H1 (cell line): ENCODE measurements at regions not wholly inside any gene's neighbourhood (a gene's known extent, or its start where the extent isn't known, plus 50 kb on each side); places are given as distances from the start of the nearest gene placed in this dataset.

ENCODE experiments used
- BACH1 ChIP-seq: IDR thresholded peaks from 2 replicates; pipeline ENCODE4 v1.6.1; 2012; ENCODE audit warnings: low read length, improper control_type of control experiment
- BRCA1 ChIP-seq: IDR thresholded peaks from 2 replicates; pipeline ENCODE4 v1.6.1; 2012; ENCODE audit warnings: low read depth, low read length, improper control_type of control experiment
- KDM5A ChIP-seq: fragments of 200-600 bp; IDR thresholded peaks from 2 replicates; pipeline ENCODE4 v1.7.1; 2012; ENCODE audit warnings: mild to moderate bottlenecking, low read length, inconsistent platforms, mixed read lengths
- RFX5 ChIP-seq: IDR thresholded peaks from 2 replicates; pipeline ENCODE4 v1.6.1; 2011; ENCODE audit warnings: low read depth, low read length, improper control_type of control experiment, borderline replicate concordance
- SP1 ChIP-seq: IDR thresholded peaks from 2 replicates; pipeline ENCODE4 v1.6.1; 2011; ENCODE audit warnings: low read depth, low read length
- SRF ChIP-seq: IDR thresholded peaks from 2 replicates; pipeline ENCODE4 v1.6.1; 2011; ENCODE audit warnings: mild to moderate bottlenecking, low read depth, low read length, moderate library complexity

- TF ChIP-seq SP1 = no peak
- TF ChIP-seq SRF = no peak
- no peak for TF ChIP-seq RFX5
- no peak for TF ChIP-seq KDM5A
- TF ChIP-seq BACH1 = no peak
- TF ChIP-seq BRCA1 = no peak
Measured at GRCh38 chr16:59385491-59385890, 651.4 kb upstream of the GOT2 start (continued).
